GM12891 (cell line): ENCODE measurements at regions not wholly inside any gene's neighbourhood (a gene's known extent, or its start where the extent isn't known, plus 50 kb on each side); places are given as distances from the start of the nearest gene placed in this dataset.

Experiments used
- POLR2A ChIP-seq: IDR thresholded peaks from 2 replicates; pipeline ENCODE4 v1.6.1; 2011; ENCODE audit warnings: low read depth, low read length, control low read depth
- POLR2AphosphoS5 ChIP-seq: IDR thresholded peaks from 2 replicates; pipeline ENCODE4 v1.6.1; 2011; ENCODE audit warnings: low read depth, low read length, control low read depth
- POU2F2 ChIP-seq: IDR thresholded peaks from 2 replicates; pipeline ENCODE4 v1.6.1; 2011; ENCODE audit warnings: low read depth, mild to moderate bottlenecking, control low read depth, low read length, moderate library complexity
- SPI1 ChIP-seq: IDR thresholded peaks from 2 replicates; pipeline ENCODE4 v1.6.1; 2011; ENCODE audit warnings: low read depth, low read length, control low read depth
- TAF1 ChIP-seq: IDR thresholded peaks from 2 replicates; pipeline ENCODE4 v1.6.1; 2011; ENCODE audit warnings: low read depth, low read length, control low read depth

GRCh38 chr2:65915273-65915672 is 482.9 kb upstream of the SPRED2 start:
- TF ChIP-seq POLR2AphosphoS5 (no peak), POLR2A (no peak), SPI1 (no peak), TAF1 (no peak), POU2F2 (no peak)
